Upper lobe of left lung (tissue), 4 donors: ENCODE measurements at regions not wholly inside any gene's neighbourhood (a gene's known extent, or its start where the extent isn't known, plus 50 kb on each side); places are given as distances from the start of the nearest gene placed in this dataset.

Source experiments
- CTCF ChIP-seq, 6 experiments: fragments of 450-650 bp in 4 of 6; fragments of 200-600 bp in 2 of 6; sonication (generic) in 2 of 6; IDR thresholded peaks; one replicate each; pipeline ENCODE4 v1.5.1; 2016 to 2019; ENCODE audit warnings: antibody characterized with exemption in 6 of 6
- EP300 ChIP-seq, 4 donors: sonication (generic); formaldehyde crosslinking; IDR thresholded peaks; one replicate each; pipeline ENCODE4 v1.5.1; 2017; ENCODE audit warnings: antibody characterized with exemption in 4 of 4, control low read depth in 2 of 4
- POLR2A ChIP-seq, 4 donors: fragments of 450-650 bp; IDR thresholded peaks; one replicate each; pipeline ENCODE4 v1.5.1; 2016 to 2017; ENCODE audit warnings: antibody characterized with exemption in 4 of 4, mild to moderate bottlenecking in 2 of 4
- POLR2AphosphoS5 ChIP-seq, 2 donors: sonication (generic); formaldehyde crosslinking; IDR thresholded peaks; one replicate each; pipeline ENCODE4 v1.5.1; 2017; ENCODE audit warnings: antibody characterized with exemption in 2 of 2

GRCh38 chr19:28718909-28719308 is 494.0 kb downstream of the UQCRFS1 start:
- TF ChIP-seq POLR2AphosphoS5 (IDR thresholded peaks at IDR 0.05) = no peak
- TF ChIP-seq EP300 (IDR thresholded peaks at IDR 0.05) = no peak
- no peak for TF ChIP-seq CTCF (IDR thresholded peaks at IDR 0.05)
- no peak for TF ChIP-seq POLR2A (IDR thresholded peaks at IDR 0.05)
